NCI-H146 treated with DMSO at 0.1 percent for 48 hours (cell line): ENCODE measurements at regions not wholly inside any gene's neighbourhood (a gene's known extent, or its start where the extent isn't known, plus 50 kb on each side); places are given as distances from the start of the nearest gene placed in this dataset.

Experiments used
- DNase-seq: peaks from one replicate; lab custom pipeline; 2025; ENCODE audit not compliant: unreplicated experiment; lab: John Stamatoyannopoulos, UW

DNA sequence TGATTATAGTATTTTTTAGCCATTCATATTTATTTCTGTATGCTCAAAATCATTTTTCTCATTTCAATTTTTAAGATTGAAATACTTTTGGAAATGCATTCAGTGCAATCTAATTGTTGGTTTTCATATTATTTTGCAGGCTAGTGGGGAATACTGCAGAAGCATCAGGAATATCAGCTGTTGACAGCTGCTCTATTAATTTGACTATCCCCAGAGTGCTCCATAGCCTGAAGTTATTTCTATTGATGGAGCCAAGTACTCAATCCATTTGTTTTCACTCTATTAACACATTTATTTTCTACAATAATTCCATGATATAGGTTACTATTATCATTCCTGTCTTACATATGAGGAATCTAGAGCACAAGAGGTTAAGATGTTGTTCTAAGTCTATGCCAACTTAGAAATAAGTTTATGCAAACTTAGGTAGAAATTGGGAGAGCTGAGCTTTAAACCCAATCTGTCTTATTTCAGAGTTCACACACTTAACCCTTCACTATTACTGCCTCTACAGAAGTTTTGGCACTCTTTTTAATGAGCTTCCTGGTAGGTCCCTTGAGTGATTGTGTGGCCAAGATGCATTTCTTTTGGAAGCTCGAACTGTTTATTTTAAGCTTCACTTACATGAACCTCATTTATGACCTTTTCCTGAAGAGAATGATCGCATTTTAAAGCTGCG, 65.6 kb upstream of the PCDH18 start:
- no peak for DNase-seq

DNA sequence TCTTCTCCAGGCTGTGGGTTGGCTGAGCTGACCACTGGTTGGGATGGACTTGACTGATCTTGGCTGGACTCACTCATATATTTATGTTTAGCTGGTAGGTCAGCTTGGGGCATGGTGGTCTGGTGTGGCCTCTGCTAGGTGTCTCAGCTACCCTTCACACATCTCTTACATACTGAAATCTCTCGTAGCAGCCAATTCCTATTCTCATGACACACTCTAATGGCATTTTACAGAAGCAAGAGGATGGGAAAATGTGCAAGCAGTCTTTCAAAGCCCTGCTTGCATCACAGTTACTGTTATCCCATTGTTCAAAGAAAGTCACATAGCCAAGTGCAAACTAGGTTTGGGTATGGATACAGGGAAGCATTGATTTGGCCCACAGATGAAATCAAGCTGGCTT, 55.5 kb upstream of the PCDH18 start:
- no peak for DNase-seq

DNA sequence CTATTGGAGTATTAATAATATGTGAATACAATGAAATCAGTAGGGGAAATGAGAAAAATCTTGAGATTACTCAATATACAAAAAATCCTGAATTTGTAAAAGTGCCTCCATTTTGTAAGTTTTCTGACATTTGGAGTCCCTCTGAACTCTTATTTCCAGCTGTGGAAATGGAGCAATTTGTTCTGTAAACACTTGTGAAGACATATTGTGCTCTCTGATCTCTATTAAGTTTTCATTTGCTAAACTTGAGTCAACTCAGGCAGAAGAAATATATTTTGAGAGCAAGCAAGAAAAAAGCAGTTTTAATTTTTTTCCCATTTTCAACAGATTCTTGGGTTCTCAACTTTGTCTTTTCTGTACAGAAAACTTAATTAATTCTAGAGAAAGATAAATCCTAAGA, 51.4 kb upstream of the PCDH18 start:
- DNase-seq = no peak
